ENCODE measurements at regions not wholly inside any gene's neighbourhood (a gene's known extent, or its start where the extent isn't known, plus 50 kb on each side); places are given as distances from the start of the nearest gene placed in this dataset. TPM values are rescaled to one million over a fixed set of nuclear protein-coding genes. Genes with fewer than 3 reads are reported as not detected.

DNA sequence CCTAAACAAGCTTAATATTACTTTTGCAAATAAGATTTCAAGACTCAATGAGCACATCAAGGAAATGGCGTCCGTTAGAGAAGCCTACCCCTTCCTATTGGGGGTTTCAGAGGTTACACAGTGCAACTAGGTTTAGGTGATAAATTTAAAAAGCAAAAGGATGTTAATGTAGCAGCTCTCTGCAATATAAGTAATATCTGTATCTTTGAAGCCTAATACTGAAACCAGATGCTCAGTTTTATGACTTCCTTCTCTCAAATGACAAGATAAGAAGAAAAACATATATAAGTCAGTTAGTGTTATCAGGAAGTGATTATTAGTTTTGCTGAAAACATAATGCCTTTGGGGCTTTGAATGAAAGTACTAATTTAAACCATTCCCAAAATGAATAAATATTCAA is 54.3 kb upstream of the MED13 start:
- H3K4ac ChIP-seq (ENCODE audit: low read depth, low read length) = no peak overlapping the region
- no peak overlapping the region for H3K18ac ChIP-seq (ENCODE audit: low read length)
- H2BK5ac ChIP-seq (ENCODE audit: low read length) = no peak overlapping the region
- no peak overlapping the region for H2AK5ac ChIP-seq (ENCODE audit: low read length)
- no peak overlapping the region for H3K23ac ChIP-seq (ENCODE audit: low read length)
- no peak overlapping the region for H3K27ac ChIP-seq (ENCODE audit: low read depth, low read length)
- no peak overlapping the region for H3K4me2 ChIP-seq (ENCODE audit: low read length)
- no peak overlapping the region for H3K4me3 ChIP-seq (ENCODE audit: low read length)
- H3K9ac ChIP-seq (ENCODE audit: low read length) = no peak overlapping the region
- no peak overlapping the region for H2BK120ac ChIP-seq (ENCODE audit: low read depth, low read length)
- H4K8ac ChIP-seq (ENCODE audit: low read depth, low read length) = no peak overlapping the region
- H2BK15ac ChIP-seq (replicated peaks; ENCODE audit: low read depth) = no peak overlapping the region
- no peaks in the 10 kb centered on the region for H3K4me1 ChIP-seq (ENCODE audit: control insufficient read depth, low read depth, low read length)
- DNase-seq = no peak
- no peak overlapping the region for H3K56ac ChIP-seq (ENCODE audit: low read length)
- no peaks in the 10 kb centered on the region for H3K27me3 ChIP-seq (ENCODE audit: insufficient read depth, low read length, poor library complexity)
- no peaks in the 10 kb centered on the region for H3K36me3 ChIP-seq (ENCODE audit: control insufficient read depth, insufficient read depth, low read length)
- H3K79me2 ChIP-seq (ENCODE audit: control insufficient read depth, insufficient read depth, low read length) = no peaks in the 10 kb centered on the region
- WGBS (ENCODE audit: extremely low coverage, insufficient coverage, low lambda C conversion rate) = no CpG with 5 or more reads among the region's 2 CpGs
- no peak overlapping the region for H4K5ac ChIP-seq (ENCODE audit: low read length)
- H3K79me1 ChIP-seq (ENCODE audit: low read length) = no peaks in the 10 kb centered on the region

Small RNAs in the stretch of these regions (small RNA-seq; reads per million reads assigned to genes)
- gene RF00019 (ENCODE audit: insufficient read depth) = not detected
